ENCODE measurements at regions not wholly inside any gene's neighbourhood (a gene's known extent, or its start where the extent isn't known, plus 50 kb on each side); places are given as distances from the start of the nearest gene placed in this dataset.
"Not testable (repeated sequence)": the region's sequence is repeated elsewhere in the genome, so short reads cannot be mapped to it uniquely, and the experiment has no call there.

DNA sequence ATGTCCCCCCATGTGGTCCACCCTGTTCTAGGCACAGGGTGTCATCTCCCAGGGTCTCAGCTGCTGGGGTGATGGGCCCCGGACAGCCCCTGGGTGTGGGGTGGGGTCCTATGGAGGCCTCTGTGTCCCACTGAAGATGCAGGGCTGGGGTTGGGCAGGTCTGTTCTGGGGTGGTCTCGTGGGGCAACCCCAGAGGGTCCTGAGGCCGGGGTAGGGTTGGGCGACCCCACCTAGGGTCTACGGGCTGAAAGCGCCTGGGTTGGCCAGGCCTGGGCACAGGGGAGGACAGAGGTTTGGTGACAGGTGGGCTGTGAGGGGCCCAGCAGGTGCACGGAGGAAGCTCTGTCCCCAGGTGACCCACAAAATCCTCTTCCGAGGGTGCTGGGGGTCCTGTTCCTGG, 159.2 kb downstream of the TMEM121 start:
- not testable (repeated sequence) for H3K4me3 ChIP-seq (ENCODE audit: insufficient read depth, low read depth, low read length, poor library complexity, severe bottlenecking); H3K27me3 ChIP-seq (replicated peaks; ENCODE audit: control insufficient read depth, insufficient read depth, low read length, poor library complexity, severe bottlenecking); H3K36me3 ChIP-seq (ENCODE audit: control insufficient read depth, insufficient read depth, low read length); H3K9me3 ChIP-seq (ENCODE audit: control insufficient read depth, low read length); H3K27ac ChIP-seq (ENCODE audit: insufficient read depth, low read length, poor library complexity, severe bottlenecking); DNase-seq; H3K4me1 ChIP-seq (ENCODE audit: control insufficient read depth, insufficient read depth, low read length, poor library complexity, severe bottlenecking)

DNA sequence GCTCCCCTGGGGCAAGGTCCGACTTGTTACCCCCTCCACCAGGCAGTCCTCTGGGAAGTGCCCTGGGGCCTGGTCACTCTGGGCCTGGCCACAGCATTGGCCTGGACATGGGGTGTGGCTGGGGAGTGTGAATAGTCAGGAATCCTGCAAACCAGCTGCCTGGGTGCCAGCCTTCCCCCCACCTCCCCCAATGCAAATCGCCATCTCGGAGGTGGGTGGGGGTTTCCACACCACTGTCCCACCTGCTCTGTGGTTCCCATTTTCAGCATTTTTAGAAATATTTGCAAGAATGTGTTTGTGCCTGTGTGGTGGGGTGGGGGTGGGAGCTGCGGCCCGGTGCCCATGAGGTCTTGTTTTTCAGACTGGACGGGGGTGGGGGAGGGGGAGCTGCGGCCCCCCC, 159.7 kb downstream of the TMEM121 start:
- not testable (repeated sequence) for DNase-seq; H3K4me3 ChIP-seq (ENCODE audit: insufficient read depth, low read depth, low read length, poor library complexity, severe bottlenecking)

DNA sequence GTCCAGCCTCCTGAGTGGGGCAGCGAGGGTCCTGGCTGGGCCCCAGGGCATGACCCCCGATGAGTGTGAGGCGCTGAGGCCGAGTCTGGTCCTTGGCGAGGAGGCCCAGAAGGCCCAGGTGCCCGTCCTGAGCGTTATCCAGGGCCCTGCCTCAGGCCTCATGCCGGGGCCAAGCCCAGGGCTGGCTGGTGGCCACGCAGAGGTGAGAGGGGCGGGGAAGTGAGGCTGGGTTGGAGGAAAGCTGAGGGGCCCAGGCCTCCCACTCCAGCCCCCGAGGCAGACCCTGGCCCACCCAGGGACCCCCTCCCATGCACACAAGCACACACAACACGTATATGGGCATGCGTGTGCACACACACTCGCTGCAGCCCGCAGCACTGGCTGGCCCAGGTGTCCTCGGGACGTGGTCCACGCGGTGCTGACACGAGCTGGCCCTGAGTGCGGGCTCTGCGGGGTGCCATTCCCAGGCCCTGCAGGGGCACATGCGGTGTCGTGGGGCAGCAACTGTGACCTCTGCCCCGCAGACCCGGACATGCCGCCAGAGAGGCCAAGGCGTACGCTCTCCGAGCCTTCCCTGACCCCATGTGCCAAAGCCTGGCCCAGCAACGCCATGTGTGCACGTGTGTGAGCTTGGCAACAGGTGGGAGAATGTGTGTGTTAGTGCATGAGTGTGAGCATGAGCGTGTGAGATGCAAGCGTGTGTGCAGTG, 160.2 kb downstream of the TMEM121 start:
- H3K4me1 ChIP-seq (ENCODE audit: control insufficient read depth, insufficient read depth, low read length, poor library complexity, severe bottlenecking); DNase-seq; H3K27ac ChIP-seq (ENCODE audit: insufficient read depth, low read length, poor library complexity, severe bottlenecking); H3K36me3 ChIP-seq (ENCODE audit: control insufficient read depth, insufficient read depth, low read length); H3K27me3 ChIP-seq (replicated peaks; ENCODE audit: control insufficient read depth, insufficient read depth, low read length, poor library complexity, severe bottlenecking); H3K9me3 ChIP-seq (ENCODE audit: control insufficient read depth, low read length); H3K4me3 ChIP-seq (ENCODE audit: insufficient read depth, low read depth, low read length, poor library complexity, severe bottlenecking): not testable (repeated sequence)

More for the DNA sequence above, 159.7 kb downstream of the TMEM121 start:
- not testable (repeated sequence) for H3K36me3 ChIP-seq (ENCODE audit: control insufficient read depth, insufficient read depth, low read length); H3K4me1 ChIP-seq (ENCODE audit: control insufficient read depth, insufficient read depth, low read length, poor library complexity, severe bottlenecking); H3K27me3 ChIP-seq (replicated peaks; ENCODE audit: control insufficient read depth, insufficient read depth, low read length, poor library complexity, severe bottlenecking); H3K9me3 ChIP-seq (ENCODE audit: control insufficient read depth, low read length); H3K27ac ChIP-seq (ENCODE audit: insufficient read depth, low read length, poor library complexity, severe bottlenecking)

DNA sequence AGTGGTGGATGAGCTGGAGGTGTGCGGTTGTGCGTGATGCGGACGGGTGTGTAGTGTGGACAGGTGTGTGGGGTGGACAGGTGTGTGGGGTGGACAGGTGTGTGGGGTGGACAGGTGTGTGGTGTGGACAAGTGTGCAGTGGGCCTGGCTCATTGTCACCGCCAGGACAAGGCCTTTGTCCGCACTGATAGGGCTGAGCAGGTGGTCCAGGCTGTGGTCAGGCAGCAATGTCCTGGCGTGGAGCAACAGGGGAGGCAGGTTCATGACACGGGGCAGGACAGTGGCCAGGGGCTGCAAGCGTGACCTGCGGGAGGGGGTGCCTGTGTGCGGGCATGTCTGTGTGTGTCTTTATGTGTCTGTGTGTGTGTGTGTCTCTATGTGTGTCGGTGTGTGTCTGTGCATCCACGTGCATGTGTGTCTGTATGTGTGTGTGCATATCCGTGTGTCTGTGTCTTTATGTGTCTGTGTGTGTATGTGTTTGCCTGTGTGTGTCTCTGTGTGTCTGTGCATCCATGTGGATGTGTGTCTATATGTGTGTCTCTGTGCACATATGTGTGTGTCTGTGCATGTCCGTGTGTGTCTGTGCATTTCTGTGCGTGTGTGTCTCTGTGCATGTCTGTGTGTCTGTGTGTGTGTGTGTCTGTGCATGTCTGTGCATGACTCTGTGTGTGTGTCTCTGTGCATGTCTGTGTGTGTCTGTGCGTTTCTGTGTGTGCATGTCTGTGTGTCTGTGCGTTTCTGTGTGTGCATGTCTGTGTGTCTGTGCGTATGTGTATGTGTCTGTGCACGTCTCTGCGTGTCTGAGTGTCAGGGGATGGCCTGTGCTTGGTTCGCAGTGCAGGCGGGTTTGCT, 161.0 kb downstream of the TMEM121 start:
- not testable (repeated sequence) for DNase-seq; H3K4me1 ChIP-seq (ENCODE audit: control insufficient read depth, insufficient read depth, low read length, poor library complexity, severe bottlenecking); H3K4me3 ChIP-seq (ENCODE audit: insufficient read depth, low read depth, low read length, poor library complexity, severe bottlenecking); H3K36me3 ChIP-seq (ENCODE audit: control insufficient read depth, insufficient read depth, low read length); H3K9me3 ChIP-seq (ENCODE audit: control insufficient read depth, low read length); H3K27me3 ChIP-seq (replicated peaks; ENCODE audit: control insufficient read depth, insufficient read depth, low read length, poor library complexity, severe bottlenecking); H3K27ac ChIP-seq (ENCODE audit: insufficient read depth, low read length, poor library complexity, severe bottlenecking)

DNA sequence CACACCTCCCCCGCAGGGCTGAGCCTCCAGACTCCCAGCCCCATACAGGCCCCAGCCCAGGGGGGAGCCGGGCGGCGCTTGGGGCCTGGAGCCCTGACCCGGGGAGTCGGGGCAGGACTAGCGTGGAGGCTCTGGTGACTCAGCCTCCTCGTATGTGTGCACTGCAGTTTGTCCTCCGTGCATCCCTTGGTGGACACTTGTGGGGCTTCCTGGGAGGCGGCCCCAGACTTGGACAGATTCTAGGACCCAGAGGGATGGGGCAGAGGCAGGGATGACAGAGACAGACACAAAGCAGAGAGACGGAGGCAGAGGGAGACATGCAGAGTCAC, 161.6 kb downstream of the TMEM121 start:
- not testable (repeated sequence) for H3K4me1 ChIP-seq (ENCODE audit: control insufficient read depth, insufficient read depth, low read length, poor library complexity, severe bottlenecking); H3K36me3 ChIP-seq (ENCODE audit: control insufficient read depth, insufficient read depth, low read length); H3K9me3 ChIP-seq (ENCODE audit: control insufficient read depth, low read length); H3K4me3 ChIP-seq (ENCODE audit: insufficient read depth, low read depth, low read length, poor library complexity, severe bottlenecking); H3K27me3 ChIP-seq (replicated peaks; ENCODE audit: control insufficient read depth, insufficient read depth, low read length, poor library complexity, severe bottlenecking); H3K27ac ChIP-seq (ENCODE audit: insufficient read depth, low read length, poor library complexity, severe bottlenecking); DNase-seq

DNA sequence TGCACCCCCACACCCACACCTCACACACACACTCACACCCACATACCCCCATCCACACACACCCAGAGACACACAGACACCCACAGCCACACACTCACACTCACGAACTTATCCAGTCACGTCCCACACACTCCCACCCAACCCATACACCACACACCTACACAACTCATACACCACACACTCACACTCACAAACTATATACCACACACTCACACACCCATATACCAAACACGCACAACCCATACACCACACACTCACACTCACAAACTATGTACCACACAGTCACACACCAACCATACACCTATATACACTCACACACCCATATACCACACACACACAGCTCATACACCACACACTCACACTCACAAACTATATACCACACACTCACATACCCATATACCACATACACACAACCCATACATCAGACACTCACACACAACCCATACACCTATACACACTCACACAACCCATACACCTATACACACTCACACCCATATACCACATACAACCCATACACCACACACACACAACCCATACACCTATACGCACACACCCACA, 162.4 kb downstream of the TMEM121 start:
- DNase-seq; H3K9me3 ChIP-seq (ENCODE audit: control insufficient read depth, low read length); H3K4me1 ChIP-seq (ENCODE audit: control insufficient read depth, insufficient read depth, low read length, poor library complexity, severe bottlenecking); H3K36me3 ChIP-seq (ENCODE audit: control insufficient read depth, insufficient read depth, low read length); H3K27me3 ChIP-seq (replicated peaks; ENCODE audit: control insufficient read depth, insufficient read depth, low read length, poor library complexity, severe bottlenecking); H3K4me3 ChIP-seq (ENCODE audit: insufficient read depth, low read depth, low read length, poor library complexity, severe bottlenecking); H3K27ac ChIP-seq (ENCODE audit: insufficient read depth, low read length, poor library complexity, severe bottlenecking): not testable (repeated sequence)

DNA sequence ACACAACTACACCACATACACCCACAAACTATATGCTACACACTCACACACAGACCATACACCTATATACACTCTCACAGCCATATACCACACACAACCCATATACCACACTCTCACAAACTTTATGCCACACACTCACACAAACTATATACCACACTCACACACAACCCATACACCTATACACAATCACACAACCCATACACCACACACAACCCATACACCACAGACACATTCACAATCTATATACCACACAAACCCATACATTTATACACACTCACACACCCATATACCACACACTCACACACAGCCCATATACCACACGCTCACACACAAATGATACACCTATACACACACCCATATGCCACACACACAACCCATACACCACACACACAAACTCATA, 163.3 kb downstream of the TMEM121 start:
- no peaks in the 10 kb centered on the region for H3K36me3 ChIP-seq (ENCODE audit: control insufficient read depth, insufficient read depth, low read length)
- DNase-seq = no peak
- no peak overlapping the region for H3K4me3 ChIP-seq (ENCODE audit: insufficient read depth, low read depth, low read length, poor library complexity, severe bottlenecking)
- no peaks in the 10 kb centered on the region for H3K4me1 ChIP-seq (ENCODE audit: control insufficient read depth, insufficient read depth, low read length, poor library complexity, severe bottlenecking)
- no peaks in the 10 kb centered on the region for H3K9me3 ChIP-seq (ENCODE audit: control insufficient read depth, low read length)
- no peaks in the 10 kb centered on the region for H3K27me3 ChIP-seq (replicated peaks; ENCODE audit: control insufficient read depth, insufficient read depth, low read length, poor library complexity, severe bottlenecking)
- no peak overlapping the region for H3K27ac ChIP-seq (ENCODE audit: insufficient read depth, low read length, poor library complexity, severe bottlenecking)

DNA sequence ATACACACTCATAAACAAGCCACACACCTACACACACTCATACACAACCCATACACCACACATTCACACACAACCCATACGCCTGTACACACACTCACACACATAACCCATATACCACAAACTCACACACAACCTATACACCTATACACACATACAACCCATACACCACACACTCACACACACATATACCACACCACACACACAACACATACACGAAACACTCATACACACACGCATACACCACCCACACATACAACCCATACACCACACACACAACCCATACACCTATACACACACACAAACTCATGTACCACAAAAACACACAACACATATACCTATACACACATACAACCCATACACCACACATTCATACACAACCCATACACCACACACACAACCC, 164.3 kb downstream of the TMEM121 start:
- Histone ChIP-seq H3K9me3 (ENCODE audit: control insufficient read depth, low read length) (no peaks in the 10 kb centered on the region), H3K27ac (ENCODE audit: insufficient read depth, low read length, poor library complexity, severe bottlenecking) (no peak overlapping the region), H3K4me1 (ENCODE audit: control insufficient read depth, insufficient read depth, low read length, poor library complexity, severe bottlenecking) (no peaks in the 10 kb centered on the region), H3K4me3 (ENCODE audit: insufficient read depth, low read depth, low read length, poor library complexity, severe bottlenecking) (no peak overlapping the region), H3K27me3 (replicated peaks; ENCODE audit: control insufficient read depth, insufficient read depth, low read length, poor library complexity, severe bottlenecking) (no peaks in the 10 kb centered on the region), H3K36me3 (ENCODE audit: control insufficient read depth, insufficient read depth, low read length) (no peaks in the 10 kb centered on the region)
- DNase-seq = no peak

DNA sequence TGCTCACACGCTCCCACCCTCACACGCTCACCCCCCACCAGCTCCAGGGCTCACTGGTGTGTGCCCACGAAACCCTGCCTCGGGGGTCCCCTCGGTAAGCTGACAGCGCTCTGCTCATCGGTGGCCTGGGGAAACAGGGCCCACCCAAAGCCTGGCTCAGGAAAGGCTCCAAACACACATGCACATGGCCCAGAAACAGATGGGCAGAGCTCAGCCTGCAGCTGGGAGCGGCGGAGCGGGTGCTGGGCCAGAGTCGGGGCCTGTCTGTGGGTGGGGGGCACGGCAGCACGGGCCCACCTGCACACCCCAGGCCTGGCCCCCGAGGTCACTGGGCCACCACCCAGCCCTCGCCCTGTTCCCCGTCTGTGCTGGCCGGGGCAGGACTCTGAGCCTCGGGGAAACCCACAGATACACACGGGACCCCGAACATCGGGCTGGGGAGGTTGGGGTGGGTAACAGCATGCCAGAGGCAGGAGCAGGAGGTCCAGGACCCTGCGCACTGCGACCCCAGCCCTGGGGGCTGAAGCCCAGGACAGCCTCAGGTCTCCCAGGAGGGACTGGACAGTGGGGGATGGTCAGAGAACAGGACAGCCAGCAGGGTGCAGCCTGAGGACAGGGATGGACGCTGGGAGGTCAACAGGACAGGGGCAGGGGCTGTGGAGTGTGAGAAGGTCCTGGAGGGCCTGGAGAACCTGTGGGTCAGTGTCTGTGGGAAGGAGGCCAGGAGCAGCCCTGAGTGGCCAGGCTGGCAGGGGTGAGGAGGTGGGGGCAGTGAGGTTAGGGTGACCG, 165.1 kb downstream of the TMEM121 start:
- H3K36me3 ChIP-seq (ENCODE audit: control insufficient read depth, insufficient read depth, low read length); DNase-seq; H3K27ac ChIP-seq (ENCODE audit: insufficient read depth, low read length, poor library complexity, severe bottlenecking); H3K9me3 ChIP-seq (ENCODE audit: control insufficient read depth, low read length); H3K27me3 ChIP-seq (replicated peaks; ENCODE audit: control insufficient read depth, insufficient read depth, low read length, poor library complexity, severe bottlenecking); H3K4me3 ChIP-seq (ENCODE audit: insufficient read depth, low read depth, low read length, poor library complexity, severe bottlenecking); H3K4me1 ChIP-seq (ENCODE audit: control insufficient read depth, insufficient read depth, low read length, poor library complexity, severe bottlenecking): not testable (repeated sequence)

Data from effector memory CD4-positive, alpha-beta T cell (primary cell).